T-cell (primary cell): ENCODE measurements at regions not wholly inside any gene's neighbourhood (a gene's known extent, or its start where the extent isn't known, plus 50 kb on each side); places are given as distances from the start of the nearest gene placed in this dataset.

Experiments used
- ATAC-seq, 4 experiments: fragments of 200-7000 bp in 3 of 4; fragments of 150-1000 bp in 1 of 4; cut with Tn5 transposase; replicated peaks in 1 of 4; 1 replicate in 3 of 4; 2 replicates in 1 of 4; pipeline ENCODE4 v1.10.0; 2021; ENCODE audit warnings: moderate library complexity in 3 of 4, mild to moderate bottlenecking in 2 of 4, moderate number of reproducible peaks in 1 of 4
- CTCF ChIA-PET, 2 donors: fragments of 300-600 bp; sonication (Branson Sonifier 250); formaldehyde crosslinking; loops; one replicate each; lab custom pipeline; 2022; ENCODE audit warnings: antibody characterized with exemption in 2 of 2; lab: Charles Lee
- POLR2A ChIA-PET, 2 donors: fragments of 300-600 bp; sonication (Branson Sonifier 250); formaldehyde crosslinking; loops; one replicate each; lab custom pipeline; 2022; ENCODE audit warnings: antibody characterized with exemption in 2 of 2; lab: Charles Lee
- DNase-seq, 35 experiments: peaks; one replicate each; pipeline versions ENCODE4 v3.0.0 to v3.0.0-alpha.2; 2013 to 2023
- H3K27ac ChIP-seq: one replicate; pipeline ENCODE4 v1.5.1; 2013; ENCODE audit warnings: low read length
- H3K27me3 ChIP-seq, 2 experiments: replicated peaks in 1 of 2; 1 replicate in 1 of 2; 2 replicates in 1 of 2; pipeline versions ENCODE4 v1.6.1 to v1.7.0; 2013; ENCODE audit warnings: low read length in 1 of 2, mixed read lengths in 1 of 2; ENCODE audit not compliant: control insufficient read depth in 2 of 2, insufficient read depth in 2 of 2; ENCODE audit errors: extremely low read depth in 1 of 2
- H3K36me3 ChIP-seq, 2 donors: 1 replicate in 1 of 2; 2 replicates in 1 of 2; pipeline versions ENCODE4 v1.6.1 to v1.7.0; 2013; ENCODE audit warnings: low read length in 1 of 2; ENCODE audit not compliant: control insufficient read depth in 2 of 2, insufficient read depth in 1 of 2; ENCODE audit errors: extremely low read depth in 1 of 2
- H3K4me1 ChIP-seq, 2 experiments: 1 replicate in 1 of 2; 2 replicates in 1 of 2; pipeline versions ENCODE4 v1.6.1 to v1.7.0; 2013; ENCODE audit warnings: low read length in 2 of 2, mixed read lengths in 1 of 2; ENCODE audit not compliant: insufficient read depth in 2 of 2, control insufficient read depth in 1 of 2; ENCODE audit errors: extremely low read depth in 1 of 2
- H3K4me3 ChIP-seq, 2 donors: 1 replicate in 1 of 2; 2 replicates in 1 of 2; pipeline versions ENCODE4 v1.5.1 to v1.7.0; 2013; ENCODE audit warnings: mild to moderate bottlenecking in 2 of 2, low read length in 1 of 2, moderate library complexity in 1 of 2; ENCODE audit not compliant: control insufficient read depth in 1 of 2; ENCODE audit errors: extremely low read depth in 1 of 2
- H3K9me3 ChIP-seq: 2 replicates; pipeline ENCODE4 v1.7.0; 2013
- H3K27ac Mint-ChIP-seq, 2 donors: one replicate each; pipeline ENCODE4 v1.8.0; 2020 to 2021; ENCODE audit warnings: mild to moderate bottlenecking in 2 of 2, mixed read lengths in 2 of 2
- H3K27me3 Mint-ChIP-seq, 2 donors: one replicate each; pipeline ENCODE4 v1.8.0; 2021 to 2022; ENCODE audit warnings: mixed read lengths in 2 of 2
- H3K36me3 Mint-ChIP-seq: one replicate; pipeline ENCODE4 v1.8.0; 2021; ENCODE audit warnings: mixed read lengths
- H3K4me1 Mint-ChIP-seq, 3 donors: one replicate each; pipeline ENCODE4 v1.8.0; 2020 to 2022; ENCODE audit warnings: mixed read lengths in 3 of 3, mild to moderate bottlenecking in 1 of 3
- H3K4me3 Mint-ChIP-seq, 3 donors: one replicate each; pipeline ENCODE4 v1.8.0; 2020 to 2022; ENCODE audit warnings: mild to moderate bottlenecking in 3 of 3, mixed read lengths in 3 of 3, moderate library complexity in 3 of 3
- H3K9me3 Mint-ChIP-seq, 3 donors: one replicate each; pipeline ENCODE4 v1.8.0; 2020 to 2022; ENCODE audit warnings: mixed read lengths in 3 of 3
- WGBS: methylation state at CpG from one replicate; pipeline ENCODE4 v1.1.5; 2013; ENCODE audit warnings: missing lambda C conversion rate; ENCODE audit not compliant: insufficient coverage; 5-methylcytosine and 5-hydroxymethylcytosine counted together

DNA sequence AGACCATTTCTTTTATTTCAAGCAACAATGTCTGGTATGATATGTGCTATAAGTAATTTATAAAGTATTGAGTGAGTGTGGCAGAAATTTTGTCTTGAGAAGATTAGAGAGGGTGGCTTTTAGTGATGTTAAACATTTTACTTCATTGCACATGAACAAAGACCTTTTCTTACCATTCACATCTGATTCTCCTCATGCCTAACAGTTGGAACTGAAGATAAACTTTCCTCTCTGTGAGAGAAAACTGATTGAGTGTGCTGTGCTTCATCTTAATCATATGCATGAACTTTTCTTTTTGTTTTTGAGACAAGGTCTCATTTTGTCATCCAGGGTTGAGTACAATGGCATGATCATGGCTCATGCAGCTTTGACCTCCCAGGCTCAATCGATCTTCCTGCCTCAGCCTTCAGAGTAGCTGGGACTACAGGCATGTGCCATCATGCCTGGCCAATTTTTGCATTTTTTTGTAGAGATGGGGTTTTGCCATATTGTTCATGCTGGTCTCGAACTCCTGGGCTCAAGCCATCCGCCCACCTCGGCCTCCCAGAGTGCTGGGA, 377.7 kb upstream of the GOLIM4 start:
- Histone ChIP-seq H3K4me3 (no peak overlapping the region), H3K27me3 (no peaks in the 10 kb centered on the region), H3K36me3 (no peaks in the 10 kb centered on the region), H3K27ac (no peak overlapping the region), H3K9me3 (no peaks in the 10 kb centered on the region), H3K4me1 (no peaks in the 10 kb centered on the region)
- Mint-ChIP-seq H3K4me1 (no peaks in the 10 kb centered on the region), H3K27me3 (no peaks in the 10 kb centered on the region), H3K36me3 (no peaks in the 10 kb centered on the region), H3K27ac (no peak overlapping the region), H3K9me3 (peaks cover 0 to 3% (median 0%) of the 10 kb centered on the region in 3 donors), H3K4me3 (no peak overlapping the region)
- ATAC-seq (no peak), DNase-seq (no peak)
- CTCF ChIA-PET, result no interaction called here
- POLR2A ChIA-PET, result no interaction called here
- 74% methylated on average over 3 of the region's 4 CpGs for WGBS

DNA sequence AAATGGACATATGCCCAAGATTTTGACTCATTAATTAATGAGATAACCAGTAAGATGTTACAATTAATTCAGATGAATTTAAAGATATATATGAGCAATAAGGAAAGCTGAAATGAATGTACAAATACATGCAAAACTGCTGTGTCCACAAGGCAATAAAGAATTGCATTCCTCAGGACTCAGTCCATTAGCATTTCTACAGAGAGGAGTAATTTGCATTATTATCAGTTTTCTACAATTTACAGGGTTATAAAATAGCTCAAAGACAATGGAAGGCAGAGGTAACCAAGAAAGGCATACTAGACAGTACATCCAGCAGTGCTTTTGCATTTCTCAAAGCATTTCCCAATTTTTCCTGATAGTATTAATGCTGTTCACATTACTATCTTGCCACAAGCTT, 377.1 kb upstream of the GOLIM4 start:
- Mint-ChIP-seq H3K36me3 (no peaks in the 10 kb centered on the region), H3K9me3 (no peaks in the 10 kb centered on the region), H3K27ac (no peak overlapping the region), H3K4me3 (no peak overlapping the region), H3K27me3 (no peaks in the 10 kb centered on the region), H3K4me1 (no peaks in the 10 kb centered on the region)
- Histone ChIP-seq H3K9me3 (no peaks in the 10 kb centered on the region), H3K4me1 (no peaks in the 10 kb centered on the region), H3K36me3 (no peaks in the 10 kb centered on the region), H3K27ac (no peak overlapping the region), H3K4me3 (no peak overlapping the region), H3K27me3 (no peaks in the 10 kb centered on the region)
- CTCF ChIA-PET, result no interaction called here
- DNase-seq, result no peak
- ATAC-seq, result no peak
- POLR2A ChIA-PET, result no interaction called here

DNA sequence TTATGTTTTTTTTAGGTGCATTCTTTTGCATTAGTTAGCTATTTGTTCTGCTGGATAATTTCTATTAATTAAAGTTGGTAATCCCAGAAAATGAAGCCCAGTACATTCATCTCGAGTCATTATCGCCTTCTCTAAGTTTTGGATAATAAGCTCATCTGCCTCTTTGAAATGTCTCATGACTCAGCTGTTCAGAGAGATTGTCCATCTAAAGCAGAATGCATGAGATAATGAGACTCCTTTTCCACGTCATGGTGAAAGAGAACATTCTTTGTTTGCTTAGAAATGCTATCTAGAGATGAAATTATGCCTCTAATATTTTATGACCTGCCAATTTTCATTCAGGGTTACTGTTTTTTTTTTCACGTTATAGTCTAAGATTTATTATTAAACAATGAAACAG, 374.7 kb upstream of the GOLIM4 start:
- POLR2A ChIA-PET, result no interaction called here
- Histone ChIP-seq H3K9me3 (no peaks in the 10 kb centered on the region), H3K27me3 (no peaks in the 10 kb centered on the region), H3K36me3 (no peaks in the 10 kb centered on the region), H3K4me1 (no peaks in the 10 kb centered on the region), H3K27ac (no peak overlapping the region), H3K4me3 (no peak overlapping the region)
- H3K4me1 Mint-ChIP-seq, result no peaks in the 10 kb centered on the region
- H3K27me3 Mint-ChIP-seq, result no peaks in the 10 kb centered on the region
- no peak overlapping the region for H3K4me3 Mint-ChIP-seq
- CTCF ChIA-PET, result no interaction called here
- WGBS, result 68% methylated on average over 2 of the region's 4 CpGs
- no peak overlapping the region for H3K27ac Mint-ChIP-seq
- ATAC-seq (no peak), DNase-seq (no peak)
- H3K36me3 Mint-ChIP-seq, result no peaks in the 10 kb centered on the region
- no peaks in the 10 kb centered on the region for H3K9me3 Mint-ChIP-seq

DNA sequence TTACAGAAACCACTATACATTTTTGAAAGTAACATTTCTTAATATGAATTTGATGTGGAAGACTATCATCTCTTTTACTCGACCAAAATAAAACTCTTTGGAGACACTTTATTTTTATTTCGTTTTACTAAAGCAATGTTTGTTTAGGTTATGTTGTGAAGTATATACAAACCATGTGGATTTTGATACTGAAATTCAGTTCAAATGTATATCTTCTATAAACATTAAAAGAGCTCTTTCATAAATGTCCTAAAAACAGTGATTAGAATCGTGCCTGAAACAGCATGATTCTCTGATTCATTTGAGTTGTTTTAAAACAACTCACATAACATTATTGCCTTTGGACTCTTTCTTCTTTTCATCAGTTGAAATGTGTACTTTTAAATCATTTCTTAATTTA, 373.7 kb upstream of the GOLIM4 start:
- H3K27ac ChIP-seq, result no peak overlapping the region
- WGBS, result no CpG with 5 or more reads among the region's 3 CpGs
- H3K9me3 ChIP-seq, result no peaks in the 10 kb centered on the region
- Mint-ChIP-seq H3K4me1 (no peaks in the 10 kb centered on the region), H3K27ac (no peak overlapping the region), H3K4me3 (no peak overlapping the region), H3K36me3 (no peaks in the 10 kb centered on the region), H3K9me3 (no peaks in the 10 kb centered on the region), H3K27me3 (no peaks in the 10 kb centered on the region)
- H3K4me3 ChIP-seq, result no peak overlapping the region
- H3K27me3 ChIP-seq, result no peaks in the 10 kb centered on the region
- no peaks in the 10 kb centered on the region for H3K36me3 ChIP-seq
- no peak for ATAC-seq
- CTCF ChIA-PET, result no interaction called here
- DNase-seq, result no peak
- no peaks in the 10 kb centered on the region for H3K4me1 ChIP-seq
- POLR2A ChIA-PET, result no interaction called here

DNA sequence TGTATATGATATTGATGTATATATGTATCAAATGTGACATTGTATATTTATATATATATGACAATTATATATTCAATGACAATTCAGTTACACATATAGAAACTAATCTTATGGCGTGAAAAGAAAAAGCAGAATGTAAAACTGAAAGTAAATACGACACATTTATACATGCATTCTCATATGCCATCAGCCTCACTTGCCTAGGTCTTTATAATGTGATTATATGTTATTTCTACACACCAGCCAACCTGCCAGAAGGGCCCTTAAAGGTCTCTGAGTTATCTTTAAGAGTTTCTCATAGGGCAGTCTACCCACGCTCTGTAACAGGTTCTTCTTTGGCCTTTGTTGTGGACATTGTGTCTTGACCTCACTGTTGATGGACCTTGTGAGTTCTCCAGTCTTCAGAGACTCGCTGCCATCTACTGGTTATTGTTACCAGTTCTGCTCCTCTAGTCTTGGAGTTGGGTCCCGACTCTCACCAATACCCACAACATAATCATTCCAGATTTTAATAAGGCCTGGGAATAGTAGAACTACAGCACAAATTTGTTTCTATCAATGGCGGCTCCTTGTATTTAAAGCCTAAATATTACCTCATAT, 371.5 kb upstream of the GOLIM4 start:
- no peak overlapping the region for H3K27ac ChIP-seq
- Mint-ChIP-seq H3K27ac (no peak overlapping the region), H3K9me3 (peaks cover 2 to 10% (median 7%) of the 10 kb centered on the region in 3 donors), H3K4me3 (no peak overlapping the region), H3K27me3 (no peaks in the 10 kb centered on the region), H3K36me3 (no peaks in the 10 kb centered on the region), H3K4me1 (no peaks in the 10 kb centered on the region)
- H3K36me3 ChIP-seq, result no peaks in the 10 kb centered on the region
- ChIA-PET POLR2A (no interaction called here), CTCF (no interaction called here)
- no peak overlapping the region for H3K4me3 ChIP-seq
- DNase-seq (no peak), ATAC-seq (no peak)
- no peaks in the 10 kb centered on the region for H3K4me1 ChIP-seq
- no peaks in the 10 kb centered on the region for H3K27me3 ChIP-seq
- no peaks in the 10 kb centered on the region for H3K9me3 ChIP-seq
- WGBS, result 38% methylated on average over 2 of the region's 6 CpGs

DNA sequence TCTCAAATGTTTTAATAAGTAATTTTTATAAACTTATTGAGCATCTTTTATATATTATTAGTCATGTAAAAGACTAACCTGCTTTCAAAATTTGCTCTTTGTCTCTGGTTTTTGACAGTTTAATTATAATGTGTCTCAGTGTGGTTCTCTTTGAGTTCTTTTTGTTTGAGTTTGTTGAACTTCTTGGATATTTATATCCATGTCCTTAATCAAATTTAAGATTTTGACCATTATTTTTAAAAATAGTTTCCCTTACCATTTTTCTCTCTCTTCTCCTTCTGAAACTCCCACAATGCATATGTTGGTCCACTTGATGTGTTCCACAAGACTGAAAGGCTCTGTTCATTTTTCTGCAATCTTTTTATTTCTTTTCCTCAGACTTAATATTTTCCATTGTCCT, 366.1 kb upstream of the GOLIM4 start:
- H3K27me3 ChIP-seq, result no peaks in the 10 kb centered on the region
- H3K27me3 Mint-ChIP-seq, result no peaks in the 10 kb centered on the region
- H3K4me1 Mint-ChIP-seq, result no peaks in the 10 kb centered on the region
- H3K27ac Mint-ChIP-seq, result no peak overlapping the region
- ChIA-PET POLR2A (no interaction called here), CTCF (no interaction called here)
- peaks cover 10 to 25% (median 11%) of the 10 kb centered on the region in 3 donors for H3K9me3 Mint-ChIP-seq
- DNase-seq (no peak), ATAC-seq (no peak)
- H3K9me3 ChIP-seq, result peaks cover 2% of the 10 kb centered on the region
- H3K4me3 Mint-ChIP-seq, result no peak overlapping the region
- H3K4me3 ChIP-seq, result no peak overlapping the region
- no peaks in the 10 kb centered on the region for H3K36me3 Mint-ChIP-seq
- H3K4me1 ChIP-seq, result no peaks in the 10 kb centered on the region
- no peak overlapping the region for H3K27ac ChIP-seq
- no peaks in the 10 kb centered on the region for H3K36me3 ChIP-seq
